PC-9 (cell line): ENCODE measurements at regions not wholly inside any gene's neighbourhood (a gene's known extent, or its start where the extent isn't known, plus 50 kb on each side); places are given as distances from the start of the nearest gene placed in this dataset.

Experiments used
- BruUV-seq: library from RNA; stranded (reverse); fragments of 400-500 nt; replicated peaks from 2 replicates; lab custom pipeline; 2021; lab: Mats Ljungman, UMichigan
- CTCF ChIA-PET: fragments of 300-600 bp; sonication (Branson Sonifier 250); formaldehyde crosslinking; loops from one replicate; lab custom pipeline; 2022; ENCODE audit warnings: antibody characterized with exemption; lab: Charles Lee
- POLR2A ChIA-PET: fragments of 300-600 bp; sonication (Branson Sonifier 250); formaldehyde crosslinking; loops from one replicate; lab custom pipeline; 2022; ENCODE audit warnings: antibody characterized with exemption; ENCODE audit not compliant: unreplicated experiment; lab: Charles Lee
- DNase-seq, 2 experiments: peaks; one replicate each; pipeline versions ENCODE4 v3.0.0 to v3.0.0-alpha.2; 2015 to 2022; ENCODE audit warnings: mixed read lengths in 1 of 2
- H2AFZ ChIP-seq: fragments of 200-600 bp; sonication (generic); 2 replicates; pipeline ENCODE4 v1.8.1; 2017; ENCODE audit warnings: antibody characterized with exemption
- H3F3A ChIP-seq: fragments of 200-600 bp; sonication (generic); 2 replicates; pipeline ENCODE4 v1.8.1; 2017; ENCODE audit warnings: antibody characterized with exemption, mild to moderate bottlenecking, low read depth; ENCODE audit not compliant: insufficient read depth
- H3K27ac ChIP-seq: fragments of 200-600 bp; sonication (generic); 2 replicates; pipeline ENCODE4 v1.6.1; 2016; ENCODE audit warnings: mixed run types
- H3K27me3 ChIP-seq: fragments of 200-600 bp; sonication (generic); 2 replicates; pipeline ENCODE4 v1.6.1; 2016; ENCODE audit warnings: low read depth, mixed run types; ENCODE audit not compliant: insufficient read depth
- H3K36me3 ChIP-seq: fragments of 200-600 bp; sonication (generic); 2 replicates; pipeline ENCODE4 v1.6.1; 2016; ENCODE audit warnings: low read depth, mixed run types
- H3K4me1 ChIP-seq: fragments of 200-600 bp; sonication (generic); replicated peaks from 2 replicates; pipeline ENCODE4 v1.6.1; 2016; ENCODE audit warnings: mixed run types; ENCODE audit not compliant: insufficient read depth
- H3K4me2 ChIP-seq: fragments of 200-600 bp; sonication (generic); 2 replicates; pipeline ENCODE4 v1.6.1; 2017; ENCODE audit warnings: mixed run types
- H3K4me3 ChIP-seq: fragments of 200-600 bp; sonication (generic); 2 replicates; pipeline ENCODE4 v1.6.1; 2016; ENCODE audit warnings: mixed run types
- H3K79me2 ChIP-seq: fragments of 200-600 bp; sonication (generic); 2 replicates; pipeline ENCODE4 v1.6.1; 2017; ENCODE audit warnings: low read depth, mixed run types
- H3K9me2 ChIP-seq: fragments of 200-600 bp; sonication (generic); 2 replicates; pipeline ENCODE4 v1.8.1; 2017; ENCODE audit warnings: mild to moderate bottlenecking; ENCODE audit not compliant: insufficient read depth
- H3K9me3 ChIP-seq: fragments of 200-600 bp; sonication (generic); 2 replicates; pipeline ENCODE4 v1.8.1; 2016; ENCODE audit warnings: low read depth; ENCODE audit not compliant: insufficient read depth
- H4K20me1 ChIP-seq: fragments of 200-600 bp; sonication (generic); 2 replicates; pipeline ENCODE4 v1.8.1; 2017; ENCODE audit not compliant: insufficient read depth
- EZH2 ChIP-seq: fragments of 200-600 bp; sonication (generic); IDR thresholded peaks from 2 replicates; pipeline ENCODE4 v1.8.0; 2017; ENCODE audit warnings: antibody characterized with exemption, low read depth
- intact Hi-C: fragments of 100-400 bp; cut with micrococcal nuclease; formaldehyde crosslinking; loops from one replicate; pipeline ENCODE4 v1.10.0; 2022; ENCODE audit not compliant: unreplicated experiment
- TF ChIP-seq, protein P1 (sequence below): fragments of 200-600 bp; sonication (generic); conservative IDR thresholded peaks from 2 replicates; pipeline ENCODE4 v1.6.1; 2017; ENCODE audit warnings: mixed run types, antibody characterized with exemption, mild to moderate bottlenecking, moderate library complexity

DNA sequence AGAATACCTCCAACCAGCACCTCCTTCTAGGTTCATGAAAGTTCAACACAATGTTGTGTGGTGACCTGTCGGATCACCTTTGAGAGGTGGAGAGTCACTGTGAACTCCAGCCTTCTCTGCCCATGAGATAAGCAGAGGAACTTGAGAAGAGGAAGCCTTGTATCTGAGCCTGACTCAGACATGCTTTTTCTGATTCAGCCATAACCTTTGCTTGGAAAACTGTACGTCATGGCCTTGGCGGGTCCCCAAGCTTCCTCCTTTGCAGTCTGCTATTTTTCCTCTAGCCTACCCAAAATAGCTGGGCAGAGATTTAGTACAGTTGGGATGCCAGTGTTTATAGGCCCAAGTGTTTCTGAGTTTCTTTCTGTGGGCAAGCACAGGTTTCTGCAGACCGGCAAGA is 274.7 kb downstream of the CETN3 start:
- ChIA-PET POLR2A (interaction anchor here (0.6 kb wide), 1 partner anchor 31 kb away, joined by 4 read pairs; no protein-coding TSS in a partner anchor), CTCF (no interaction called here)
- intact Hi-C loops: no loop called here
- H3K9me2 ChIP-seq: no peaks in the 10 kb centered on the region
- no peak overlapping the region for H3K27ac ChIP-seq
- H3K4me1 ChIP-seq: no peaks in the 10 kb centered on the region
- no peak overlapping the region for H3K4me2 ChIP-seq
- no peaks in the 10 kb centered on the region for H3K9me3 ChIP-seq
- no peaks in the 10 kb centered on the region for H4K20me1 ChIP-seq
- no peak overlapping the region for H2AFZ ChIP-seq
- DNase-seq: peak in 1 of 2 experiments; percentile 20
- H3F3A ChIP-seq: no peaks in the 10 kb centered on the region
- TF ChIP-seq EZH2: no peak
- TF ChIP-seq, protein P1, sequence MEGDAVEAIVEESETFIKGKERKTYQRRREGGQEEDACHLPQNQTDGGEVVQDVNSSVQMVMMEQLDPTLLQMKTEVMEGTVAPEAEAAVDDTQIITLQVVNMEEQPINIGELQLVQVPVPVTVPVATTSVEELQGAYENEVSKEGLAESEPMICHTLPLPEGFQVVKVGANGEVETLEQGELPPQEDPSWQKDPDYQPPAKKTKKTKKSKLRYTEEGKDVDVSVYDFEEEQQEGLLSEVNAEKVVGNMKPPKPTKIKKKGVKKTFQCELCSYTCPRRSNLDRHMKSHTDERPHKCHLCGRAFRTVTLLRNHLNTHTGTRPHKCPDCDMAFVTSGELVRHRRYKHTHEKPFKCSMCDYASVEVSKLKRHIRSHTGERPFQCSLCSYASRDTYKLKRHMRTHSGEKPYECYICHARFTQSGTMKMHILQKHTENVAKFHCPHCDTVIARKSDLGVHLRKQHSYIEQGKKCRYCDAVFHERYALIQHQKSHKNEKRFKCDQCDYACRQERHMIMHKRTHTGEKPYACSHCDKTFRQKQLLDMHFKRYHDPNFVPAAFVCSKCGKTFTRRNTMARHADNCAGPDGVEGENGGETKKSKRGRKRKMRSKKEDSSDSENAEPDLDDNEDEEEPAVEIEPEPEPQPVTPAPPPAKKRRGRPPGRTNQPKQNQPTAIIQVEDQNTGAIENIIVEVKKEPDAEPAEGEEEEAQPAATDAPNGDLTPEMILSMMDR: no peak
- no peaks in the 10 kb centered on the region for H3K36me3 ChIP-seq
- no TSS peak for BruUV-seq
- no peaks in the 10 kb centered on the region for H3K27me3 ChIP-seq
- no peak overlapping the region for H3K4me3 ChIP-seq
- H3K79me2 ChIP-seq: no peaks in the 10 kb centered on the region

- Histone ChIP-seq H3K4me3 (no peak overlapping the region), H3K9me2 (no peaks in the 10 kb centered on the region), H3K4me2 (no peak overlapping the region), H3K36me3 (no peaks in the 10 kb centered on the region), H3F3A (no peaks in the 10 kb centered on the region), H3K79me2 (no peaks in the 10 kb centered on the region), H3K27me3 (no peaks in the 10 kb centered on the region), H4K20me1 (no peaks in the 10 kb centered on the region), H3K9me3 (no peaks in the 10 kb centered on the region), H3K4me1 (no peaks in the 10 kb centered on the region), H2AFZ (no peak overlapping the region), H3K27ac (no peak overlapping the region)
- no peak for DNase-seq
- no TSS peak for BruUV-seq
- ChIA-PET POLR2A (no interaction called here), CTCF (no interaction called here)
- intact Hi-C loops: no loop called here
- TF ChIP-seq, protein P1: no peak
- TF ChIP-seq EZH2: no peak
Measured at GRCh38 chr5:90134381-90134780, 275.2 kb downstream of the CETN3 start.

DNA sequence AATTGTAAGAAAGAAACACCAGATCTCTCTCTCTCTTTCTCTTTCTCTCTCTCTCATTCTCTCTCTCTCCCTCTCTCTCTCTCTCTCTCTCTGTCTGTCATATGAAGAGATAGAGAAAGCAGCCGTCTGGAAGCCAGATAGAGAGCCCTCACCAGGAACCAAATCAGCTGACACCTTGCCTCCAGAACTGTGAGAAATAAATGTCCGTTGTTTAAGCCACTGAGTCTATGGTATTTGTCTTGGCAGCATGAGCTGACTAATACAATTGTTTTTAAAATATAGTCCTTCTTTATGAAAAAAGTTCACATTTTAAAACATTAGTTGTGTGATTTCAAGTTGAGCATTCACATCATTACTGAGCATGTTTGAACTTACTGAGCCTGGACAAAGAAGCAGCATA is 275.6 kb downstream of the CETN3 start:
- Histone ChIP-seq H3K4me2 (no peak overlapping the region), H3K4me1 (no peaks in the 10 kb centered on the region), H3K36me3 (no peaks in the 10 kb centered on the region), H3K4me3 (no peak overlapping the region), H3K27ac (no peak overlapping the region), H2AFZ (no peak overlapping the region), H3F3A (no peaks in the 10 kb centered on the region), H3K9me2 (no peaks in the 10 kb centered on the region), H3K9me3 (no peaks in the 10 kb centered on the region), H3K27me3 (no peaks in the 10 kb centered on the region), H4K20me1 (no peaks in the 10 kb centered on the region), H3K79me2 (no peaks in the 10 kb centered on the region)
- ChIA-PET CTCF (no interaction called here), POLR2A (no interaction called here)
- intact Hi-C loops: no loop called here
- DNase-seq: no peak
- no TSS peak for BruUV-seq
- TF ChIP-seq, protein P1: no peak
- no peak for TF ChIP-seq EZH2
